HG02642 (cell line): ENCODE measurements at regions not wholly inside any gene's neighbourhood (a gene's known extent, or its start where the extent isn't known, plus 50 kb on each side); places are given as distances from the start of the nearest gene placed in this dataset.
A peak's percentile ranks its signal among the peaks of the same experiment; 100 is the strongest.

ENCODE experiments used
- ATAC-seq: cut with Tn5 transposase; IDR thresholded peaks from one replicate; pipeline ENCODE4 v1.9.1; 2021; ENCODE audit warnings: mild to moderate bottlenecking; ENCODE audit not compliant: unreplicated experiment, poor library complexity

DNA sequence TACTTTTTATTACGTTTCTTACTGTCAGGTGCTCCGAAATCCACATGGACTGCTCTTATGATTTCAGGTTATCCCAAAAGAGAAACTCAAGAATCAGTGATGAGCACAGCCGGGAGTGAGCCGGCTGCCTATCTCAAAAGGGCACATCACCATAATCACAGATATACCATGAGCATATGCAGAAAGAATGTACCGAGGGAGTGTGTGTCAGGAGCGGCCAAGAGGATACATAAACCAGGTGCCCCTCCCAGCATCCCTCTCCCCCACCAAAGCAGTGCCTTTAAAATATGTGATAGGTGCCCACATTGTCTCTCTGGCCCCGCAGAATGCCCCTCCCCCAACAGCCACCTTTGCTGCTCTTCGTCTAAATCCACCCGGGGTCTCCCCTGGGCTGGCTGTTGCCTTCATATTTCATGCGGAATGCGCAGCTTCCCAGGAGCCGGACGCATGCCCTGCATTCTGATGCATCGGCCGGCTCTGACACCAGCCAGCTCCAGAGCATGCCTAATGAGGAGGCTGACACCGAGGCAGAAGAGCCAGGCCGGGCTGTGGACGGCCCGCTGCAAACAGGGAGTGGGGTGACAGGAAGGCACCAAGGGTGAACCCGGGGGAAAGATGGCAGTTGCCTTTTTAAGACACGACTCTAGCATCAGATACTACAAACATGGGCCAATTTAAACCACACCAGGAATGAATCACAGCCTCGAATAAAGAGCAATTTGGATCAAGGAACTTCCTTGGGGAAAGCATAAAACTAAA lies 652.3 kb downstream of the BNC2 start:
- no peak for ATAC-seq

DNA sequence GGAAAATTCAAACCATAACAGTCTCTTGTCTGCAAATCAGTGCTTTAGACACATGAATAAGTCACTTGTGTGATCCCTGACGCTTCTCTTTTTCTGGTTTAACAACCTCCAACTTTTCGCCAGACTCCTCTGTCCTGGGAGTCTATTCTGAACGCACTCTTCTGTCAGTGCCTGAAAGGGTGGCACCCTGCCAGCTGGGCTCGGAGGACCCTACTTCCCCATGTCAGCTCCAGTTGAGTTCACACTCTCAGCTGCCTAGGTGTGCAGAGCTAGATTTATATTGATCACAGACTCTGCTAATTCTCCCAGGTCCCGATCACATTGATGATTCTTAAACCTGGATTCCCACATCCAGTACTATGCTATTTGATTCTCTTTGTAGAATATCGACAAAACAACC lies 649.1 kb downstream of the BNC2 start:
- peak; percentile 34 for ATAC-seq

DNA sequence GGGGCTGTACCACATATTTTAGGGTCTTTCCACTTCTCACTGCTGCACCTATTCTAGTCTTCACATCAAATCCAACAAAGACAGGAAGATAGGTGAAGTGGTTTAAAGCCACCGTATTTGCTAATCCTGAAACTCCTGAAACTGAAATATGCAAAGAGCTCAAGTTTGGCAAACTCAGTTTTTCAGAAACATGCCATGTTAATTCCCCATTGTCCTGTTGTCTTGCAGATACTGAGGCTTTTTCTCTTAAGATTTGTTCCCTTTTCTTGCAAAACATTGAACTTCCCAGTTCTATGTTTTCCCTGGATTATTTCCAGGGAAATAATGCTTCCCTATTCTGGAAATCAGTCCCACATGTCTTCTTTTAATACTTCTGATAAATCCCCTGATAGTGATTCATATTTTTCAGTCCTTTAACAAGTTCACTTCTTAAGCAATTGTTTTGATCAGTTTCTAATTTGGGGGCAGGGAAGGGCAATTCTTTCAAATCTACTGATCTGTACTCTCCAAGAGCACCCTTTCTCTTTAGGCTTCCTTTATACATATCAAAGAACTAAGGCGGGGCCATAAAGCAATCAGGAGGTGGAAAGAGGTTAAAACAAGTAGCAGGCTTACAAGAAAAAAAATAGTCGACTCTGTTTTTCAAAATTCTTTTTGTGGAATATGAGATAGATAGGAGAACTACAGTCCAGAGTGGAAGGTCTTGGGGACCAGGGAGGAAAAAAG lies 648.5 kb downstream of the BNC2 start:
- peak; percentile 57 for ATAC-seq

DNA sequence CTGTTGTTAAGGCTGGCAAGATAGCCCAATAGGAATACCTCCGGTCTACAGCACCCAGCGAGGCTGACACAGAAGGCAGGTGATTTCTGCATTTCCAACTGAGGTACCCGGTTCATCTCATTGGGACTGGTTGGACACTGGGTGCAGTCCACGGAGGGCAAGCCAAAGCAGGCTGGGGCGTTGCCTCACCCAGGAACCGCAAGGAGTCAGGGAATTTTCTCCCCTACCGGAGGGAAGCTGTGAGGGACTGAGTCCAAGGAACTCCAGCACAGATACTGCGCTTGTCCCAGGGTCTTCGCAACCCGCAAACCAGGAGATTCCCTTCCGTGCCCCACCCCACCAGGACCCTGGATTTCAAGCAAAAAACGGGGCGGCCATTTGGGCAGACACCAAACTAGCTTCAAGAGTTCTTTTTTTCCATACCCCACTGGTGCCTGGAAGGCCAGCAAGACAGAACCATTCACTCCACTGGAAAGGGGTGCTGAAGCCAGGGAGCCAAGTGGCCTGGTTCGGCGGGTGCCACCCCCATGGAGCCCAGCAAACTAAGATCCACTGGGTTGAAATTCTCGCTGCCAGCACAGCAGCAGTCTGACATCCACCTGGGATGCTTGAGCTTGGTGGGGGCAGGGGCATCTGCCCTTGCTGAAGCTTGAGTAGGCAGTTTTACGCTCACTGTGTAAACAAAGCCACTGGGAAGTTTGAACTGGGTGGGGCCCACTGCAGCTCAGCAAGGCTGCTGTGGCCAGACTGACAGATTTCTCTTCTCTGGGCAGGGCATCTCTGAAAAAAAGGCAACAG lies 647.2 kb downstream of the BNC2 start:
- no peak for ATAC-seq

DNA sequence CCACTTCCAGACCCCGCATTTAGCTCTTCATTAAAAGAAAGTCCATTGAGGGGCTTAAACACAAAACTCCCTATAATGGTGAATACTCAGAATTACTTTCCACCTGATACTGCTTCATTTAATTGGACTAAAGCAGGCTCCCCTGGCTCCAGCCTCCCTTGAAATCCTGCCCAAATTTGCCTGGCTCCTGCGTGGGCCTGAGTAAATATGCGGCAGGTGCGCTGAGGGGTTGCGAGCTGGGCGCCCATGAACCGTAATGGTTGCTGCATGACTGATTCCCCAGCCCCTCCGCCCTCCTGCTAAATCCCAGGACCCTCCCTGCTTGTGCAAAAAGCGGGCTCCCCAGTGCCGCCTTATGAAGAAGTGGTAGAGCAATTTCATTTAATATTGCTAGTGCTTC lies 639.7 kb downstream of the BNC2 start:
- no peak for ATAC-seq

DNA sequence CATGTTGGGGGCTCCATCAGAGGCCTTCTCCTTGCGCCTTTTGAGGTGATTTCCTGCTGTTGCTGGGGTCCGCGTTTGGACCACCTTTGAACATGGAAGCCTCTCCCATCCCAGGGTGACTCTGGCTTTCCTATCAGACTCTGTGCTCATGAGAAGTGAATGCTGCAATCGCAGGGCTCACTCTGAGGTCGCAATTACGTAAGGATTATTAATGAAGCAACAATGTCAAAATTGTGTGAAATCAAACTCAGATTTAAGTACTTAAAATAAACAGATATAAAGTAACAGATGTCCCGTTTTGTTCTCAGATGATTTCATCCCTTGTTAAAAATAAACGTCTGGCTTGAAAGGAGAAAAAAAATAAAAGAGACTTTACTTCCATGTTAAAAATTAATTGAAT lies 634.2 kb downstream of the BNC2 start:
- no peak for ATAC-seq

DNA sequence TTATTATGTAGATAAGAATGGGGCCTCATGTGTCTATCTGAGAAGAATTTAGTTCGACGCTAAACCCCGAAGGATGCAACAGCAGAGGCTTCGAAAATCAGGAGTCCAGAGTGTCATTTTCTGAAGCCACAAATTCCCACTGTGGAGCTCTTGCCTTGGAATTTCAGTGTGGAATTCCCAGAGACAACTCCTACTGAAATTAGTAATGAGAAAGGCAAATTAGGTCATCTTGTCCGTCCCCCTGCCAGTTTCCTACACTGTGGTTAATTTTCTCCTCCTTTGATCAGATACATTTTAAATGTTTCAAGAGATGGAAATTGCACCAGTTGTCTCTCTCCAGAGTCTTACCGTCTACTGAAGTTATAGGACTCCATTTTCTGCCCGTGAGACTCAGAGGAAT lies 633.6 kb downstream of the BNC2 start:
- no peak for ATAC-seq

DNA sequence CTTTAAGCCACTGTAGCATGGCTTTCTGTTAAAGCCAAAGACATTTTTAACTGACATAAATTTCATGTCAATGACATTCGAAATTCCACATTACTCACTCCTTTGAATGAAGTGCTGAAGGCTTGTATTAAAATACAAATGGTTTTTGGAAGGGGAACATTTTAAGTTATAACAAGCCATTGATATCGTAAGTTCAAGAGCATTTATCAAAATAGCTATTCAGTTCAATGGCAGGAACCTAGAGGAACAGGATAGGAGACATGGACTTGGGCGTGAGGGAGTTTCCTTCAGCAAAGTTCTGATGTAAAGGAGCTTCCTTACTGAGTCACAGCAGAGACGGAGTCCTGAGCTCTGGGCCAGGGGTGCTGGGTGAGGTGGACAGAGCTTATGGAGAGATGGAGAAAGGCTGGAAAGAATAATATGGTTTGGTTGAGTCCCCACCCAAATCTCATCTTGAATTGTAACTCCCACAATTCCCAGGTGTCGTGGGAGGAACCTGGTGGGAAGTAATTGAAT lies 631.8 kb downstream of the BNC2 start:
- no peak for ATAC-seq

DNA sequence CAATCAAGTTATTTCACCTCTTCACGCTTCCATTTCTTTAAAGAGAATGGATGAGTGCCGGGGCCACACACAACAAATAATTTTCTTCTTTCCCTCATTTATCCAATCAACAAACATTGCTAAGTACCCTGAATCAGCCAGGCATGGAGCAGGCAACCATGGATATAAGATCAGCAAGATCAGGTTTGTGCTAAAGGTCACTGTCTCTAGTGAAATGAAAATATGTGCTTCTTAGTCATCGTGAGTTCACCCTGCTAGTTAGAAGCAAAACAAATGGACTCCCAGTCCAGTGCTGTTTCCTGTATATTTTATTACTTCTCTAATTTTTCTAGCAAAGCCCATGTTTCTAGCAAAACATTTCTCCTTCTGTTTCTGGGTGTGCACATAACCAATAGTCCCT lies 629.2 kb downstream of the BNC2 start:
- ATAC-seq, result no peak

DNA sequence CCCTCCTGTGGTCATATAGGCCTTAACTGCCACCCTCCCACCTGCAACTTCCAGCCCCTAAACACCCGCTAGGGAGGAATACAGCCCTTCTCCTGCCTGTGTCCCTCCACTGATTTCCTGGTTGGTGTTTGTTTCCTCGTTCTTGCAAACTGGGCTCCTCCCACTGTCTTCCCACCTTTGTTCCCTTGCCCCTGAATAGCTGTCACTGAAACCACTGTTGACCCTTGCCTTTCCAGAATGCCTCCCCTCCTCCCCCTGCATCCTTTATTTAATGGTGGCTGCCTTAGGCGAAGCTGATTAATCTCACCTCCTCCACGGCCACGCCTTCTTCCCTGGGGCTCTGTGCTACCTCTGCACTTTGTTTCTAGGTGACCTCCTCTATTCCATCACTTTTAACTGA lies 626.7 kb downstream of the BNC2 start:
- no peak for ATAC-seq

DNA sequence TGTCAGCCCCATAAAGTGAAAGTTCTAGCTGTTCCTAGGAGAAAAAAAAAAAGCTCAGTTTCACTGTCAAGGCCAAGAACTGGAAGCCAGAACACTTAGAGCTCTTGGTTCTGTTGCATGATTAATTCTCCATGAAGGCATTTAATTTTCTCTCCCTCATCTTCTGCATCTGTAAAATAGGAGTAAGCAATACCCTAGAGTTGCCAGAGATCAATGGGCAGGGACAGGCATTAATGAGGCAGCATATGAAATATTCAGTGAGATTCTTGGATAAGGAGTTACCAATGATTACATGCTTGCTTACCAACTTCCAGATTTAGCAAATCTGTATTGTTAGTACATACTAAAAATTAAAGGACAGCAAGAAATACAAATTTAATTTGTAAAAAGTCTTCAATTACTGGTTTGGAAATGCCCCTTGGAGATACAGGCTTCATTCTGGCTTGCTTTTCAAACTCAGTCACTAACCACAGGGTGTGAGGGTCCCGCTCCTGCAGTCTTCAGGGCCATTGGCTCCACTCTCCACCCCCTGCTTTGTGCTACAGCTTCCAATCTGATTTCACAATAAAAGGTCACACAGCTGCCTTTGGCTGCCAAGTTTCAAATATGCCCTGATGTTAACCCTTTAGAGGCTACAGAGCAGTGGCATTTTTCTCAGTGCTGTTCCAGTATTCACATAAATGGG lies 624.6 kb downstream of the BNC2 start:
- no peak for ATAC-seq

DNA sequence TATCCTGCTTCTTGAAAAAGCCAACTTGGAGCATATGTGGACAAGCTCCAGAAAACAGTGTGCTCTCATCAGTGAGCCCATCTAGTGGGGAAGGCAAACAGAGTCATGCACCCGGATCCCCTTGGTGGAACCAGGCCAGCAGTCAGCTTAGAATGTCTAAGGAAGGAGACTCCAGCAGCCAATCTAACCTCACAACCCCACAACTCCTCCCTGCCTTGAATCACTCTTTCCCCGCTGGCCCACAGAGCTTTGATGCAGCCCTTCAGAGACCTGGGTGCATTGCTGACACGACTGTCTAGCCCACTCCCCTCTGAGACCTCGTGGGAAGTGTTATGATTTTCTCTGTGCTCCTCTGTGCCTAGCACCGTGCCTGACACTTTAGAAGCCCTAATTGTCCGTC lies 623.7 kb downstream of the BNC2 start:
- no peak for ATAC-seq

DNA sequence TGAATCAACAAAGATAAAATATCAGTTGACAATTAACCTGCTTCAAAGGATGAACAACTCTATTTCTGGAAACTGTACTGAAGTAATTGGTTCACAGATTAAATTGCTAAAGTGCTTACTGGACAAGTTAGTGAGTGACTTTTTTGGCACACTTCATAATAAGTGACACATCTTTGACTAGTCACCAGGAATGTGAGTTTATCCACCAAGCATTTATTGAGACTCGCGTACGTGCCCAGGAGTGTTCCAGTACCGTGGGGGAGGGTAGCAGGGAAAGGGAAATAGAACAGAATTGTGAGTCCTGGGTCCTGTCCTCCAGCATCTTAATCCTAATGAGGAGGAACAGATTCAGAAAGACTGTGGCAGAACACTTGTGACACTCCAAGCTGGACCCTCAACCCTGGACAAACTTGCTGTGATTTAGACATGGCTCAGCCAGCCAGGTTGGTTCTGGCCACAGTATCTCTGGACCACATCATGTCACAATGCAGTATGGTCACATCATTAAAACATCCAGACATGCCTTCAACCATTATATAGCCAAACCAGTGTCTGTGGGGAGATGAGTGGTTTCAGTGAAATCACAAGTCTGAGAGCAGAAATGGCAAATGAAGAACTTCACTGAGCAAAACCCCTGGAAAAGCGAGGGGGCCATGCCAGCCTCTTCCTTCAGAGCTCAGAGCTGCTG lies 623.1 kb downstream of the BNC2 start:
- ATAC-seq, result no peak

DNA sequence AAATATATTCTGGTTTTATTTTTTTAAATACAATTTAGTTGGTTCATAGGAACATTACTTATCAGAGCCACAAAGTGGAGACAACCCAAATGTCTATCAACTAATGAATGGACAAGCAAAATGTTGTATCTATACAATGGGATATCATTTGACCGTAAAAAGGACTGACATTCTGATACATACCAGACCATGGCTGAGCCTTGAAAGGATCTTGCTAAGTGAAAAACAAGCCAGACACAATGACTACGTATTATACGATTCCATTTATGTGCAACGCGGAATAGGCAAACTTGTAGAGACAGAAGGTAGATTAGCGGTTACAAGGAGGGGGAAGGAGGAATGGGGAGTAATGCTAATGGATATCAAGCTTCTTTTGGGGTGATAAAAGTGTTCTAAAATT lies 621.6 kb downstream of the BNC2 start:
- ATAC-seq, result no peak

DNA sequence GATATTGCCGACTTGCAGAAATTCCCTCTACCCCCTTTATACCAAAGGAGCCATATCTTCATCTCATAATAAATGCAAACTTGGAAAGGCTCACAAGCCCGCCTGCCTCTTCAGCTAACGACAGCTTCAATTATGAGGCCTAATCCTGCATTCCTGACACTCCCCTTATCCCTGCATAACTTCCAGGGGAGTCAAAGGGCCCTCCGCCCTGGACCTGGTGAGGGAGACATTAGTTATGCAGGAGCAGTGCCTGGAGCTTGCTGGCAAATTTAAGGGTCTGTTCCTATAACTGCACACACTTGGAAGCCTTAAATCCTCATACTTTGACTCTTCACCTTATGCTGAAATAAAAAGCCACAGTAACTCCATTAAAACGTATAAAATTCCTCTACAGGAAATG lies 617.9 kb downstream of the BNC2 start:
- ATAC-seq, result no peak

DNA sequence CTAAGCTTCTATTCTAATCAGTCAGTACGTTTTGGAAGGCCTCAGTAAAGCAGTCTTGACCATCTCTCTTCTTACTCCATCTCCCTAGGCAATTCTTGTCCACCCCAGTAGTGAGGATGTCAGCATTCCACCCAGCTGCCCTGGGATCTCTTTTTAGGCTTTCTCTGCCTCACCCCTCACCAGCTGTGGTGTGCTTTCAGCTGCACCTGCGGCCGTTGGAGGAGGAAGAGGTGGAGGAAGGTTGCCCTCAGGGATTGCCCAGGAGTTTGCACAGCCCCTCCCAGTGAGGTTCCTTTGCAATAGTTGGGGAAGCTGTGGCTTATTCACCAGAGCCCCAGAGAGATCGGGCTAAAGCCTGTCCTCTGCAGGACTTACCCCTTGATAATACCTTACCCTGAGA lies 615.8 kb downstream of the BNC2 start:
- no peak for ATAC-seq

DNA sequence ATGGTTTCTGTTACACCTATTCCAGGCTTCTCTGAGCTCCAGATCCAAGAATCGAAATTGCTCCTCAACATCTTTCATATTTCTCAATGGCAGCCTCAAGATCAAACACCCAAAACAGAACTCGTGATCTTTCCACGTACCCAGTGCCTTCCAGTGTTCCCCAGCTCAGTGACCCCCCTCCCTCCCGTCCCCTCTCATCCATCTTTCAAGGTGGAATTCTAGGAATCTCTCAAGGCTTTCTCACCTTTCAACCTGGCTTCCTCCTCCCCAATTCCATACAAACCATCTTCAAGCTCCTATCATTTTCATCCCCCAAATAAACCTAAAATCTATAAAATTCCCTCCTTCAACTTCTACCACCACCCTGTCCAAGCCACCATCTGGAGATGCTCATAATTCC lies 615.3 kb downstream of the BNC2 start:
- ATAC-seq, result no peak

DNA sequence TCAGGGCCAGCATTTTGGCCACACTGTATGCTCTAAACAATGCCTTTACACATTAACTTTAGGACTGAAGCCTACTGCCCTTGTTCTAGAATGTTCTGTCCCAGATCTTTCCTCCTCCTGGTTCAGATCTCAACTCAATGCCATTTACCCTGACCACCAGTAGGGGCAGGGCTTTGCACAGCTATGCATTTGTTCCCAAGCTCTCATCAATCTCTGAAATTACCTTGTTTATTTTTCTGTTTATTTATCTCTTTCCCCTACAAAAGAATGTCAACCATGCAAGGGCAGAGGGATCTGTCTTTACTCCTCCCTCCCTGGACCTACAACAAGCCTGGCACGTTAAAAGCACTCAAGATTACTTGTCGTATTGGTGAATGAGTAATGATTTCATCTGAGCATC lies 612.9 kb downstream of the BNC2 start:
- ATAC-seq, result no peak

DNA sequence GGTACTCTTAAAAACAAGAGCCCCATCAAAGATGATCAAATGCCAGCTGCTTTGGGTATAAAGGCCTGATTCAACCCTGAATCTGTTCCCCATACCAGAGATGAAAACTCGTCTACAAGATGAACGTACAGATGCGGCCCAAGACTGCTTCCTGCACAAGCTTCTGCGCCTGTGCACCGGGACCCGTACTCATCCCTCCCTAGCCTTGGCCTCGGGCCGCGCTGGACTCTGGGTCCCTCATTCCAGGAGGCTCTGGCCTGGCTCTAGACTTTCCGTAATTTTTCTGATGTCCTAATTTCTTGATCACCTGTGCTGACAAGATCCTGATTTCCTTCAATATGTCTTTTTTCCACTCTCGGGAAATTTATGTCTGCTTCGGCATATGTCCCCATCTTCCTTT lies 612.3 kb downstream of the BNC2 start:
- ATAC-seq, result no peak

DNA sequence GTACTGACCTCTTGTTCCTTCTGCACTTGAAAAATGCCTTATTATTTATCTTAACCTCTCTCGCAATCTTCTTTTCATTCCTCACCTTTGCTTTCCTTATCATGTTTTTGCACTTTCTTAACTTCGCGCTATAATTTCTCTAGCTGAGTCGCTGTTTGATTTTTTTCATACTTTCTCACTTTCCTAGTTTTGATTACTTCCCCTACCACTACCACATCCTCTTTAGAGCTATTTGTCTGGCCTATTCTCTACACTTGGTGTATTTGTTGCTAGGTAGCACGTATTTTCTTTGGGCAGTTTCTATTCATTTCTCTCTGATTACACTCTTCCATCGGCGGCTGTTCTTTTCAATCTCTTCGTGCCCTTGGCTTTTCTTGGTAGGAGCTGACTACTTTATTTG lies 611.8 kb downstream of the BNC2 start:
- ATAC-seq, result no peak
